ENCODE measurements at regions not wholly inside any gene's neighbourhood (a gene's known extent, or its start where the extent isn't known, plus 50 kb on each side); places are given as distances from the start of the nearest gene placed in this dataset.
"Not testable (repeated sequence)": the region's sequence is repeated elsewhere in the genome, so short reads cannot be mapped to it uniquely, and the experiment has no call there.

GRCh38 chr2:77578354-77578753, 56.2 kb upstream of the LRRTM4 start:
- DNase-seq (ENCODE audit: low spot score) (no peak), FAIRE-seq (no peak)

- DNase-seq (ENCODE audit: low spot score) (no peak), FAIRE-seq (no peak)
These were observed 57.0 kb upstream of the LRRTM4 start for GRCh38 chr2:77579076-77579769.

- no peak for FAIRE-seq
These were observed 66.3 kb upstream of the LRRTM4 start for GRCh38 chr2:77588438-77588837.

GRCh38 chr2:77590298-77590917, 68.2 kb upstream of the LRRTM4 start:
- no peak for FAIRE-seq
- no peak for DNase-seq (ENCODE audit: low spot score)

More at GRCh38 chr2:77588438-77588837, 66.3 kb upstream of the LRRTM4 start:
- no peak for DNase-seq (ENCODE audit: low spot score)

GRCh38 chr2:77592955-77593354, 70.8 kb upstream of the LRRTM4 start:
- not testable (repeated sequence) for FAIRE-seq; DNase-seq (ENCODE audit: low spot score)

GRCh38 chr2:77602771-77603170, 80.6 kb upstream of the LRRTM4 start:
- no peak for FAIRE-seq

GRCh38 chr2:77604953-77605929, 83.1 kb upstream of the LRRTM4 start:
- DNase-seq (ENCODE audit: low spot score) (no peak), FAIRE-seq (no peak)

More at GRCh38 chr2:77602771-77603170, 80.6 kb upstream of the LRRTM4 start:
- no peak for DNase-seq (ENCODE audit: low spot score)

GRCh38 chr2:77608510-77608909, 86.3 kb upstream of the LRRTM4 start:
- no peak for DNase-seq (ENCODE audit: low spot score)
- no peak for FAIRE-seq

- no peak for DNase-seq (ENCODE audit: low spot score)
- no peak for FAIRE-seq
These were observed 107.4 kb upstream of the LRRTM4 start for GRCh38 chr2:77629539-77629938.

- FAIRE-seq (no peak), DNase-seq (ENCODE audit: low spot score) (no peak)
These were observed 108.8 kb upstream of the LRRTM4 start for GRCh38 chr2:77631007-77631406.

- DNase-seq (ENCODE audit: low spot score) (no peak), FAIRE-seq (no peak)
These were observed 111.4 kb upstream of the LRRTM4 start for GRCh38 chr2:77633601-77634000.

GRCh38 chr2:77640924-77641323, 118.7 kb upstream of the LRRTM4 start:
- FAIRE-seq (no peak), DNase-seq (ENCODE audit: low spot score) (no peak)

- no peak for FAIRE-seq
These were observed 120.2 kb upstream of the LRRTM4 start for GRCh38 chr2:77642339-77642738.

GRCh38 chr2:77649856-77650255, 127.7 kb upstream of the LRRTM4 start:
- FAIRE-seq = no peak
- no peak for DNase-seq (ENCODE audit: low spot score)

More at GRCh38 chr2:77642339-77642738, 120.2 kb upstream of the LRRTM4 start:
- DNase-seq (ENCODE audit: low spot score) = no peak

GRCh38 chr2:77652499-77652898, 130.3 kb upstream of the LRRTM4 start:
- FAIRE-seq = no peak
- DNase-seq (ENCODE audit: low spot score) = no peak

- no peak for FAIRE-seq
- DNase-seq (ENCODE audit: low spot score) = no peak
These were observed 142.3 kb upstream of the LRRTM4 start for GRCh38 chr2:77664491-77664890.

GRCh38 chr2:77666251-77666980, 144.2 kb upstream of the LRRTM4 start:
- no peak for FAIRE-seq
- DNase-seq (ENCODE audit: low spot score) = no peak

- peak; percentile 96 for FAIRE-seq
- not testable (repeated sequence) for DNase-seq (ENCODE audit: low spot score)
These were observed 162.6 kb upstream of the LRRTM4 start for GRCh38 chr2:77684543-77685319.

- DNase-seq (ENCODE audit: low spot score) (no peak), FAIRE-seq (no peak)
These were observed 190.4 kb upstream of the LRRTM4 start for GRCh38 chr2:77712601-77713000.

GRCh38 chr2:77713412-77713811, 191.2 kb upstream of the LRRTM4 start:
- DNase-seq (ENCODE audit: low spot score) (no peak), FAIRE-seq (no peak)

Data from urothelium cell line (cell line).